SU-DHL-6 (cell line): ENCODE measurements at regions not wholly inside any gene's neighbourhood (a gene's known extent, or its start where the extent isn't known, plus 50 kb on each side); places are given as distances from the start of the nearest gene placed in this dataset.

ENCODE experiments used
- CTCF ChIP-seq: fragments of 200-600 bp; sonication (generic); IDR thresholded peaks from one replicate; pipeline ENCODE4 v1.5.1; 2017; ENCODE audit warnings: antibody characterized with exemption, mild to moderate bottlenecking, low read length, moderate library complexity; ENCODE audit not compliant: insufficient read depth, poor library complexity, severe bottlenecking
- EZH2phosphoT487 ChIP-seq: fragments of 200-600 bp; sonication (generic), shearing (Covaris generic); conservative IDR thresholded peaks from 2 replicates; pipeline ENCODE4 v1.6.1; 2018; ENCODE audit warnings: mild to moderate bottlenecking, antibody characterized with exemption, low read length, moderate library complexity, mixed read lengths

GRCh38 chr6:145044641-145045246, 690.6 kb downstream of the EPM2A start:
- TF ChIP-seq CTCF (no peak), EZH2phosphoT487 (no peak)
